GM23338 (cell line): ENCODE measurements at regions not wholly inside any gene's neighbourhood (a gene's known extent, or its start where the extent isn't known, plus 50 kb on each side); places are given as distances from the start of the nearest gene placed in this dataset.

Source experiments
- ATAC-seq: fragments of 200-7000 bp; cut with Tn5 transposase; 3 replicates; pipeline ENCODE4 v1.9.1; 2020
- DNase-seq: peaks from one replicate; pipeline ENCODE4 v3.0.0-alpha.2; 2015; ENCODE audit warnings: low spot score
- H2AFZ ChIP-seq: fragments of 200-600 bp; sonication (generic); 2 replicates; pipeline ENCODE4 v1.8.0; 2016; ENCODE audit warnings: antibody characterized with exemption, mild to moderate bottlenecking, moderate library complexity
- H3F3A ChIP-seq: fragments of 200-600 bp; sonication (generic); replicated peaks from 2 replicates; pipeline ENCODE4 v1.8.0; 2017; ENCODE audit warnings: antibody characterized with exemption, mixed run types, low read depth
- H3K27ac ChIP-seq: fragments of 200-600 bp; sonication (generic); 2 replicates; pipeline ENCODE4 v1.6.1; 2016; ENCODE audit warnings: low read depth
- H3K27me3 ChIP-seq: fragments of 200-600 bp; sonication (generic); 2 replicates; pipeline ENCODE4 v1.8.0; 2016; ENCODE audit warnings: mild to moderate bottlenecking, mixed run types, moderate library complexity; ENCODE audit not compliant: insufficient read depth
- H3K36me3 ChIP-seq: fragments of 200-600 bp; sonication (generic); 2 replicates; pipeline ENCODE4 v1.8.0; 2016; ENCODE audit warnings: mild to moderate bottlenecking; ENCODE audit not compliant: insufficient read depth
- H3K4me1 ChIP-seq: fragments of 200-600 bp; sonication (generic); 2 replicates; pipeline ENCODE4 v1.8.0; 2016; ENCODE audit warnings: mild to moderate bottlenecking, moderate library complexity; ENCODE audit not compliant: insufficient read depth
- H3K4me2 ChIP-seq: fragments of 200-600 bp; sonication (generic); 2 replicates; pipeline ENCODE4 v1.7.1; 2017; ENCODE audit warnings: mixed run types
- H3K4me3 ChIP-seq: fragments of 200-600 bp; sonication (generic); 2 replicates; pipeline ENCODE4 v1.6.1; 2016; ENCODE audit warnings: mixed run types
- H3K79me2 ChIP-seq: fragments of 200-600 bp; sonication (generic); replicated peaks from 2 replicates; pipeline ENCODE4 v1.8.0; 2017; ENCODE audit warnings: mild to moderate bottlenecking; ENCODE audit not compliant: insufficient read depth
- H3K9me2 ChIP-seq: fragments of 200-600 bp; sonication (generic); 2 replicates; pipeline ENCODE4 v1.8.0; 2017; ENCODE audit not compliant: insufficient read depth
- H4K20me1 ChIP-seq: fragments of 200-600 bp; sonication (generic); replicated peaks from 2 replicates; pipeline ENCODE4 v1.8.0; 2017; ENCODE audit warnings: mild to moderate bottlenecking; ENCODE audit not compliant: insufficient read depth
- H3K27ac Mint-ChIP-seq: 2 replicates; pipeline ENCODE4 v1.8.0; 2020; ENCODE audit warnings: inconsistent platforms, mild to moderate bottlenecking, moderate library complexity, mixed read lengths
- H3K27me3 Mint-ChIP-seq: 3 replicates; pipeline ENCODE4 v1.8.0; 2022; ENCODE audit warnings: low read depth, mild to moderate bottlenecking, moderate library complexity, mixed read lengths, inconsistent platforms; ENCODE audit not compliant: insufficient read depth, poor library complexity
- H3K36me3 Mint-ChIP-seq: 3 replicates; pipeline ENCODE4 v1.8.0; 2021; ENCODE audit warnings: low read depth, mild to moderate bottlenecking, inconsistent platforms, moderate library complexity, mixed read lengths
- H3K4me1 Mint-ChIP-seq: 3 replicates; pipeline ENCODE4 v1.8.0; 2020; ENCODE audit warnings: mild to moderate bottlenecking, inconsistent platforms, mixed read lengths
- H3K4me3 Mint-ChIP-seq: 3 replicates; pipeline ENCODE4 v1.8.0; 2021; ENCODE audit warnings: moderate library complexity, mild to moderate bottlenecking, inconsistent platforms, mixed read lengths
- H3K9me3 Mint-ChIP-seq: 3 replicates; pipeline ENCODE4 v1.8.0; 2020; ENCODE audit warnings: moderate library complexity, mild to moderate bottlenecking, inconsistent platforms, mixed read lengths
- CREB1 ChIP-seq: fragments of 250-450 bp; sonication (Bioruptor Pico); IDR thresholded peaks from 2 replicates; pipeline ENCODE4 v1.5.0; 2020; ENCODE audit warnings: low read depth, mild to moderate bottlenecking, moderate library complexity
- CTCF ChIP-seq, 2 experiments: fragments of 200-600 bp in 1 of 2; sonication (generic) in 1 of 2; conservative IDR thresholded peaks; 2 replicates each; pipeline versions ENCODE4 v1.5.1 to v1.6.1; 2016 to 2017; ENCODE audit warnings: antibody characterized with exemption in 2 of 2, low read depth in 2 of 2, mild to moderate bottlenecking in 2 of 2, moderate library complexity in 1 of 2
- ETS1 ChIP-seq: IDR thresholded peaks from 2 replicates; pipeline ENCODE4 v1.6.1; 2016; ENCODE audit warnings: antibody characterized with exemption
- EZH2 ChIP-seq: fragments of 200-600 bp; sonication (generic); IDR thresholded peaks from one replicate; pipeline ENCODE4 v1.8.0; 2017; ENCODE audit warnings: antibody characterized with exemption, mild to moderate bottlenecking, low read depth; ENCODE audit not compliant: unreplicated experiment
- EZH2phosphoT487 ChIP-seq: fragments of 200-600 bp; sonication (generic); IDR thresholded peaks from one replicate; pipeline ENCODE4 v1.8.1; 2018; ENCODE audit warnings: antibody characterized with exemption; ENCODE audit not compliant: unreplicated experiment
- JUNB ChIP-seq: IDR thresholded peaks from one replicate; pipeline ENCODE4 v1.6.1; 2016; ENCODE audit warnings: antibody characterized with exemption; ENCODE audit not compliant: unreplicated experiment
- NANOG ChIP-seq: IDR thresholded peaks from 2 replicates; pipeline ENCODE4 v1.6.1; 2016; ENCODE audit warnings: antibody characterized with exemption, borderline replicate concordance
- POLR2AphosphoS5 ChIP-seq: IDR thresholded peaks from 2 replicates; pipeline ENCODE4 v1.6.1; 2016; ENCODE audit warnings: antibody characterized with exemption, low read depth
- REST ChIP-seq: IDR thresholded peaks from one replicate; pipeline ENCODE4 v1.6.1; 2018; ENCODE audit warnings: antibody characterized with exemption; ENCODE audit not compliant: unreplicated experiment
- STAT1 ChIP-seq: IDR thresholded peaks from one replicate; pipeline ENCODE4 v1.6.1; 2016; ENCODE audit warnings: antibody characterized with exemption; ENCODE audit not compliant: unreplicated experiment
- ZNF114 ChIP-seq: fragments of 250-450 bp; sonication (Bioruptor Pico); IDR thresholded peaks from 2 replicates; pipeline ENCODE4 v1.5.0; 2020; ENCODE audit warnings: mild to moderate bottlenecking, moderate library complexity
- ZNF331 ChIP-seq: fragments of 250-450 bp; sonication (Bioruptor Pico); IDR thresholded peaks from 2 replicates; pipeline ENCODE4 v1.5.0; 2020; ENCODE audit warnings: low read depth, mild to moderate bottlenecking, moderate library complexity
- ZNF462 ChIP-seq: fragments of 250-450 bp; sonication (Bioruptor Pico); IDR thresholded peaks from 2 replicates; pipeline ENCODE4 v1.5.0; 2020; ENCODE audit warnings: mild to moderate bottlenecking, moderate library complexity

- no peaks in the 10 kb centered on the region for H4K20me1 ChIP-seq
- H3K27me3 ChIP-seq, result no peaks in the 10 kb centered on the region
- Mint-ChIP-seq H3K27ac (no peak overlapping the region), H3K36me3 (peaks cover 6% of the 10 kb centered on the region; the same call in 2 of the 3 replicates), H3K4me3 (no peak overlapping the region), H3K9me3 (peaks cover 16% of the 10 kb centered on the region), H3K4me1 (no peaks in the 10 kb centered on the region), H3K27me3 (peaks cover 2% of the 10 kb centered on the region)
- no peak overlapping the region for H2AFZ ChIP-seq
- TF ChIP-seq EZH2 (no peak), STAT1 (no peak), CREB1 (no peak), JUNB (no peak), ZNF462 (no peak), EZH2phosphoT487 (no peak), CTCF (conservative IDR thresholded peaks at IDR 0.05; ENCODE audit: low read depth in 2 of 2) (no peak), REST (no peak), POLR2AphosphoS5 (no peak), ZNF114 (CRISPR knock-in tag) (no peak), ZNF331 (CRISPR knock-in tag) (no peak), NANOG (no peak), ETS1 (no peak)
- ATAC-seq, result no peak
- H3K4me1 ChIP-seq, result no peaks in the 10 kb centered on the region
- no peaks in the 10 kb centered on the region; the same call in 1 of the 2 replicates for H3K9me2 ChIP-seq
- no peaks in the 10 kb centered on the region for H3K36me3 ChIP-seq
- H3K4me2 ChIP-seq, result no peak overlapping the region
- H3K79me2 ChIP-seq, result no peaks in the 10 kb centered on the region
- DNase-seq, result no peak
- H3K27ac ChIP-seq, result no peak overlapping the region
- no peaks in the 10 kb centered on the region for H3F3A ChIP-seq
- H3K4me3 ChIP-seq, result no peak overlapping the region
These were observed 92.2 kb upstream of the KCTD3 start for GRCh38 chr1:215474940-215475339.
